HG03108 (cell line): ENCODE measurements at regions not wholly inside any gene's neighbourhood (a gene's known extent, or its start where the extent isn't known, plus 50 kb on each side); places are given as distances from the start of the nearest gene placed in this dataset.

Source experiments
- ATAC-seq: cut with Tn5 transposase; IDR thresholded peaks from one replicate; pipeline ENCODE4 v1.9.1; 2021; ENCODE audit warnings: moderate library complexity; ENCODE audit not compliant: unreplicated experiment

DNA sequence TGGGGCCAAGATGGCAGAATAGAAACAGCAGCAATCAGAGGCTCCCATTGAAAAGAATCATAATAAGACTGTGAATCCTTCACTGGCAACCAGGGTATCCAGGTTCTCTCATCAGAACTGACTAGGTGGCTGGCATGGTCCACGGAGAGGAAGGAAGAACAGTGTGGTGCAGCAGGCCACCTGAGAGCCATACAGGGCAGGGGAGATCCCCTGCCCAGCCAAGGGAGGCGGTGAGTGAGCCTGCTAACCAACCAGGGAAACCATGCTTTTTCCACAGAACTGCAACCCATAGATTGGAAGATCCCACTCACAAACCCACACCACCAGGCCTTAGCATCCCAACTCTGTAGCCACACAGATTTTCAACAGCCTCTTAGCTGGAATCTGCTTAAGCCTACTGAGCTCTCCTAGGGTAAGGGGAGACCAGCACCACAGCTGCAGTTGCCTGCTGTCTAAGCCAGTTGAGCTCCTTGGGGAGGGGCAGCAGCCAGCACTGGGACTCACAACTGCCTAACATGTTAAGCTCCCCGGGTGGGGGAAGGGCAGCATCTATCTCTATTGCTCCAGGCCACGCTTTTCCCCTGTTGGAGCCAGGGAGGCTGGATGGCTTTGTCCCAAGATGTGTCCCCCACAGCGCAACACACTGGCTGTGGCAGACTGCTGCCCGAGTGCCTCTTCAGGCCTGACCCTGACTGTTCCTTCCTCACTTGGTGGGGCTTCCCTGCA is 342.6 kb upstream of the CCDC196 start:
- ATAC-seq = no peak

- ATAC-seq = no peak
These were observed 333.9 kb upstream of the CCDC196 start for GRCh38 chr14:66152302-66152701.

GRCh38 chr14:66152747-66153146 is 333.4 kb upstream of the CCDC196 start:
- ATAC-seq = no peak

DNA sequence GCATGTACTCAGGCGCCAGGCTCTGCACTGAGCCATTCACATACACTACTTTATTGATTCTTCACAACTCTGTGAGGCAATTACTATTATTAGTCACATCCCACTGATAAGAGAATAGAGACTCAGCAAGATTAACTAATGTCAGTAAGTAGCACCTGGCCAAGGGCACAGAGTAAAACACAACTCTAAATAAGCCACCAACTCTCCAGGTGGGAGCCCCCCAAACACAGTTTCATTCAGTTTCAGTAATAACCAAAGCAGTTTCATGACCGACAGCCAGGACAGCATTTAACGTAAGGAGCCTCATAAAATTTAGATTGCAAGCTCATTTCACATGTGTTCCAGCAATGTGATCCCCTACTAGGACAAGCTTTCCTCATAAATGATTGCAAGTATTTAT is 323.1 kb upstream of the CCDC196 start:
- no peak for ATAC-seq

DNA sequence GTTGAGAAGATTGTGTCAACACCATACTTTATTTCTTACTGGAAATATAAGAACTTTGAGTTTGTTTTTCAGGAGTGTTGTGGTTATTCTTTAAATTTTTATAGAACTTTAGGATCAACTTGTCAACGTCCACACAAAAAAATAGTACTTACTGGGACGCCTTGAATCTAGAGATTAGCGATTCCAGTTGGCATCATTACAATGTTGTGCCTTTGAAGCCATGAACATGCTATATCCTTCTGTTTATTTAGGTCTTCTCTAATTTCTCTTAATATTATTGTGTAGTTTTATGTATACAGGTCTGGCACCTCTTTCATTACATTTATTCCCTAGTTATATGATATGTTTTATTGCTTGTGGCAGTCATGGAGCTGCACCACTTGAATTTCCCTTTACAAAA is 320.8 kb upstream of the CCDC196 start:
- no peak for ATAC-seq

GRCh38 chr14:66174453-66174891 is 311.7 kb upstream of the CCDC196 start:
- no peak for ATAC-seq

GRCh38 chr14:66177935-66178334 is 308.2 kb upstream of the CCDC196 start:
- ATAC-seq = no peak

DNA sequence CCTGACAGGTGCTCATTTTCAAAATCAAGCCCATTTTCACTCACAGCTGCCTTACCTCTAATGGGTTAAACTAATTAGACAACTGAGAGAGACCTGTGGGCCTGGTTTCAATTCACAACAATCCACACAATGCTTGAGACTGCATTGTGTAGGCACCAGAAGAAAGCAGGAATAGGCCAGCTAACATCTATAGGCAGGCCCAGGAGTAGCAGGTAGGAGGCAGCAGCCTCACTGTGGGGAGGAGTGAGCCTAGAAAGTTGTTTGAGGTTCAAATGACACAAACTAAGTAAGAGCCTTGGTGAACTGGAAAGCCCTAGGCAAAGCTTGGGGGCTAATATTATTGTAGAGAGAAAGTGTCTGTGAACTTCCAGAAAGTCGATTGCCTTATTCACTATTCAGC is 289.5 kb upstream of the CCDC196 start:
- ATAC-seq = no peak

- ATAC-seq = no peak
These were observed 288.9 kb upstream of the CCDC196 start for GRCh38 chr14:66197276-66197675.

DNA sequence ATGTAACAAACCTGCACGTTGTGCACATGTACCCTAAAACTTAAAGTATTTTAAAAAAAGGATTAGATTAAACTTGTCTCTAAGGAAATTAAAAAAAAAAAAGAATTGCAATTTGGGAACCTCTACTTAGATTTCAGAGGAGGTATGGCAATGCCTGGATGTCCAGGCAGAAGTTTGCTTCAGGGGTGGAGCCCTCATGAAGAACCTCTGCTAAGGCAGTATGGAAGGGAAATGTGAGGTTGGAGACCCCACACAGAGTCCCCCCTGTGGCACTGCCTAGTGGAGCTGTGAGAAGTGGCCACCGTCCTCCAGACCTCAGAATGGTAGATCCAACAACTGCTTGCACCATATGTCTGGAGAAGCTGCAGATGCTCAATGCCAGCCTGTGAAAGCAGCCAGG is 279.6 kb upstream of the CCDC196 start:
- ATAC-seq = no peak

DNA sequence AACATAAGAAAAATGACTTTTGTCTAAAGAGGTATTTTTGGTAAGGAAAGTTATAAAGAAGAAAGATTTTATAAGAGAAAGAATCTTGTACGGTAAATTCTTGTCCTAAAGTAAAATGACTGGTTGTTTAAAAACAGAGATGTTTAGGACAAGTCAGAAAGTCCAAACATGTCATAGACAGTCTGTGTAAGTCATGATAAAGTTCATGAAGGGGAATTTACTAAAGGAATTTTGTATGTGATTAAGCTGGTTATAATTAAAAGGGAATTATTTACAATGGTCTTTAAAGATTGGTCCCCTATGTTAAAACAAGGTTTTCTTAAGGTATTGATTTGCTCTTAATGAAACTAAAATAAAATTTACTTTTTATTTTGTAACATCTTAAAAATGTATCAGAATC is 269.4 kb upstream of the CCDC196 start:
- no peak for ATAC-seq

- no peak for ATAC-seq
These were observed 266.3 kb upstream of the CCDC196 start for GRCh38 chr14:66219886-66220285.

- no peak for ATAC-seq
These were observed 261.5 kb upstream of the CCDC196 start for GRCh38 chr14:66224492-66225178.

DNA sequence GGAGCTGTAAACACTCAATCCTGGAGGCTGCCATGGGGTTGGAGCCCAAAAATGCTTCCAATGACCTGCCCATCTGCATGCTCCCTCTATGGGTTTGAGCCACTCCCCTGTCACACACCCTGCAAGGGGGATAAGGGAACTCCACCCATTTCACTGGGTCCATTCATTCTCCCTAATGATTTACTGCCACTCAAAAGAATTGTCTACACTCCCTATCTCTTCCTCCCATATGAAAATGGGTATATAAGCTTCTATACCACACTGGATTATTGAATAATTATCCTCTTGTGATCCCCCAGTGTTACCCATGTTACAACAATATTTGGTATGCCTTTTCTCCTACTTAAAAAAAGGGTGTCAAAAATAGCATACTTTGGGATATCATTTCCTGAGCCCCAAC is 260.8 kb upstream of the CCDC196 start:
- ATAC-seq = no peak

GRCh38 chr14:66228267-66228970 is 257.8 kb upstream of the CCDC196 start:
- no peak for ATAC-seq

- ATAC-seq = no peak
These were observed 254.4 kb upstream of the CCDC196 start for GRCh38 chr14:66231820-66232219.

DNA sequence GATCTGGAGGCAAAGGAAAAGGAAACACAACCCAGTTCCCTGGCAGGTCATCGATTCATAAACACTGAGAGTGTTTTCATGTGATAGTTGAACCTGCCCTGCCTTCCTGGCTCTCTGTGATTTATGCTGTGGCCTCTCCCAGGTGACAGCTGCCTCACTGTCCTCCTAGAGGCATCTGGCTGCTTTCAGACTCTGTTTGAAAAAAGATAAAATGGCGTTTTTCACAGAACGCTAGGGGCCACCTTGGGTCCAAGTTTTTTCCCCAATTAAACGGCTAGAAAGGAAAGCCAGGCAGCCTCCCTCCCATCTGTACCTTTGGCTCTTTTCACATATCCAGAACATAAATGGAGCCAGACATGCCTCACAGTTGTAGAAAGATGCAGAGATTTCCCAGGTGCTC is 252.6 kb upstream of the CCDC196 start:
- no peak for ATAC-seq

GRCh38 chr14:66234411-66234810 is 251.8 kb upstream of the CCDC196 start:
- ATAC-seq = no peak

- no peak for ATAC-seq
These were observed 248.4 kb upstream of the CCDC196 start for GRCh38 chr14:66237741-66238140.

DNA sequence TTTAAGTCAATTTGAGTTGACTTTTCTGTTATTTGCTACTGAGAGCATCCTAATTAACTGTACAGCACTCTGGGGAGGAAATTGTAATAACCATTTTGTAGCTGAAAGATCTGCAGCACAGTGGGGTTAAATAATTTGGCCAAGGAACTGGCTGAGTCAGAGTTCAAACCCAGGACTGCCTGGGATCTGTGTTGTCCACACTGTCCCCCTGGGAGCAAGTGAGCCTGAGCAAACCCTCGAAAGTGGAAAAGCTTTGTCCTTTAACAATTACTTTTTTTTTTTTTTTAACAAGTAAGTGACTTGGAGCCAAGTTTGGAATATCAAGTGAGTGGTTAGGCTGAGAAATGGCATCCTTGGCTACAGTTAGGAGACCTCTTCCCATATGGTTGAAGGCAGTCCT is 247.2 kb upstream of the CCDC196 start:
- no peak for ATAC-seq

DNA sequence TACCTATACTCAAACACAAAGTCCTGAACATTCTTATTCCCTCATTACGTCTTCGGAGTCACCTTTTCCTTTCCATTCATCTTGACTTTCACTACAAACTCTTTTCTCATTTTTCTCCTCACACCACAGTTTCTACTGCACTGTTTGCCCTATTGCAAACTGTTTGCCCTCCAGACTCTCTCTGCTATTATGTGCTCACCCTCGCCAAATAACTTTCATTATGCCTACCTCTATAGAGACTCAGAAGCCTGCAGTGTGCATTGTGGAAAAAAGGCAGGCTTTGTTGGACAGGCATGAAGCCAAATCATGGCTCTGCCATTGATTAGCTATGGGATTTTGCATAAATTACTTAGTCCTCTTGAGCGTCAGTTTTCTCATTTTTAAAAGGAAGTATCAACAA is 246.6 kb upstream of the CCDC196 start:
- no peak for ATAC-seq

GRCh38 chr14:66240105-66240504 is 246.1 kb upstream of the CCDC196 start:
- no peak for ATAC-seq
